DMS 273 treated with DMSO at 0.1 percent for 48 hours (cell line): ENCODE measurements at regions not wholly inside any gene's neighbourhood (a gene's known extent, or its start where the extent isn't known, plus 50 kb on each side); places are given as distances from the start of the nearest gene placed in this dataset.
"Not testable (repeated sequence)": the region's sequence is repeated elsewhere in the genome, so short reads cannot be mapped to it uniquely, and the experiment has no call there.

Experiments
- DNase-seq: peaks from one replicate; lab custom pipeline; 2025; lab: John Stamatoyannopoulos, UW

DNA sequence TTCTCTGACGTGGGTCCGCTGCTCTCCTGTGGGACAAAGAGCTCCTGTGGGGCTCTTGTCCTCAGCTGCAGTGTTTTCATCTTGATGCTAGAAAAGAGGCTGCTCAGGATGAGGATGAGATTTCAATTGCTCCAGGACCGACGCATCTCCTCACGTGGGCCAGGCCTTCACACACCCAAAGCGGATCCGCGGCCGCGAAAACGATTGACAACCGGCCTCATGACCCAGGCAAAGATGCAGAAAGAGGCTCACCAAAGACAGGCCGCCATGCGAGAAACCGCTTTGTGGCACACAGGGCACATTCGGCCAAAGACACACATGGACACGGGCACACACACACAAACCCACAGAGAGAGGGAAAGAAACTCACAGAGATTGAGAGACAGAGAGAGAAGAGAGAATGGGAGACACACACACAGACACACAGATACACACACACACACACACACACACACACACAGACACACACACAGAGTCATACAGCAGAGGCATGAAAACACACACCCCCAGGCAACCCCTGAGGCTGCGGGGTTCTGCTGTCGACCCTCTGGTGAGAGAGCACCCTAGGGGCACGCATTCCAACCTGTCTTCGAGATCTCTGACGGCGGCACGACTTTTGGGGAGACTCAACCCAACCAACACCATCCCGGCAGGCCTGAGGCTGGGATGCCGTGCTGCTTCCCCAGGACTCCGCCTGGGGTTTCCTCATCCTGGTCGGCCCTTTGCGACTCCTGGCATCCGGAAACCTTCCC is 168.5 kb upstream of the ZNF337 start:
- not testable (repeated sequence) for DNase-seq

DNA sequence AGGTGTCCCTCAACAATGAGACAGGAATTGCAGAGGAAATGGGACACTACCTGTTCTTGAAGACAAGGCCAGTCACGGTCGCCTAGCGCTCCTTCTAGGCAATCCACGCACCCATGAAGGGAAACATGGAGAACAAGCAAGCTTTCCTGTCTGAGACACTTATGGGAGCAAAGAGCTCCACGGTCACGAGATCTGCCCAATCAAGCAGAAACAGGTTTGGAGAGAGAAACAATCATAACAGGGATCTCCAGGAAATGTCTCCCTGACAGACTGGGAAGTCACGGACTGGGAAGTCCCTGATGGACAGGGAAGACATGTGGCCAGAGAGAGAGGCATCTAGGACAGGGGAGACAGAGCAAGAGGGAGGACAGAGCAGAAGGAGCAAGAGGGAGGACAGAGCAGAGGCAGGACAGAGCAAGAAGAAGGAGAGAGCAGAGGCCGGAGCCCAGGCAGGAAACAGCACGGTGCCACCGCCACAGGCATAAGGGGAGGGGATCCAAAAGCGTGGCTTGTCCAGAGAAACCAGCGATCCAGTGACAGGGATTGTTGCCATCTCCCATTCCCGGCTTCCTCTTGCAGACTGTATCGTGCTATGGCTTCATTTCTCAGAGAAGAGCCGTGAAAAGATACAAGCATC is 167.8 kb upstream of the ZNF337 start:
- DNase-seq, result no peak

DNA sequence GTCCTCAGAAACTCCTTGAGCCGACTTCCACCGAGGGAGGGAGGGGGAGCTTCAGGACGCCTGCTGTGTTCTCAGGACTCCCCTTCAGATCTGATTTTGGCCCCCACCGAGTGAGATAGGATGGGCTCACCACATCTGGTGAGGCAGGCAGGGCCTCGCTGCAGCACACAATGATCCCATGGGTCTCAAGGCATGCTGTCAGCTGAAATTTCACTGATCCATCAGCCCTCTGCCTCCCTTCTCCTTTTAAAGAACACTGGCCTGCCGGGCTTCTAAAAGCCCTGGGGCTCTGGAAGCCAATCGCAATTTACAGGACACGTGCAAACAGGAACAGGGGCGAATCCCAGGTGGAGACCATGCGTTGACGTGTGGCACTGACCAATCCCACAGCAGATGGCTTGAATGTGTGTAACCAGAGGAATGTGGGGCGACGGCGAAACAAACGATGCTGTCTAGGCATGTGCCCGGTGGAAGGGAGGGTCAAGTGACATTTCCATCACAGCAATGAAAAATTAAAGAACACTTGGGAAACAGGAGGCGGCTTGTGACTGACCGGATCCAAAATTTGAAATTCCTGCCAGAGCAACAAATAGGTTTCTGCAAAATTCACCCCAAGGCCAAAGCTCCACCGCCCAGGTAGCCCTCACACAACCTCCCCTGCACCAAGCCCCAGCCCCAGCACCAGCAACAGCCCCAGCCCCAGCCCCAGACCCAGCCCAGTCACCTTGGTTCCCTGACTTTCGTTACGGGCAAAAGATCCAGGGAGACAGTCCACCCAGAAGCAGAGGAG is 167.1 kb upstream of the ZNF337 start:
- no peak for DNase-seq

DNA sequence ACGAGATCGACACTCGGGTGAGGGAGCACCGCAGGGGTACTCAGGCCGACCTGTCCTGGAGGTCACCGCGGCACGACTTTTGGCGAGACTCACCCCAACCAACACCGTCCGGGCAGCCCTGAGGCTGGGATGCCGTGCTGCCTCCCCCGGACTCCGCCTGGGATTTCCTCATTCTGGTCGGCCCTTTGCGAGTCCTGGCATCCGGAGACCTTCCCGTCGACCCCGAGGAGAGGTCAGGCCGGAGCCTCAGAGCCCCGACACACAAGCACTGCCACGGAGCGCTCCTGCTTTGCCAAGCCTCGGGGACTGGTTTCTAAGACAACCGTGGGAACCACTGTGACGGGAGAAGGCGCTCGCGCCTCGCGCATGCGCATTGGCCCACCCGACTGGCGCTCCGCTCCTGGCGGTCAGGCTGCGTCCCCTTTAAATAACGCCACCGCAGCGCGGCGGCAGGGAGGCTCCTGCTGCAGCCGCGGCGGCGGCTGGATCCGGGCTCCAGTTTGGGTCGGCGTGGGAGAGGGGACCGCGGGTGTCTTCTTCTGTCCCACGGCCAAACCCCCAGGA is 166.4 kb upstream of the ZNF337 start:
- peak; percentile 60 for DNase-seq

DNA sequence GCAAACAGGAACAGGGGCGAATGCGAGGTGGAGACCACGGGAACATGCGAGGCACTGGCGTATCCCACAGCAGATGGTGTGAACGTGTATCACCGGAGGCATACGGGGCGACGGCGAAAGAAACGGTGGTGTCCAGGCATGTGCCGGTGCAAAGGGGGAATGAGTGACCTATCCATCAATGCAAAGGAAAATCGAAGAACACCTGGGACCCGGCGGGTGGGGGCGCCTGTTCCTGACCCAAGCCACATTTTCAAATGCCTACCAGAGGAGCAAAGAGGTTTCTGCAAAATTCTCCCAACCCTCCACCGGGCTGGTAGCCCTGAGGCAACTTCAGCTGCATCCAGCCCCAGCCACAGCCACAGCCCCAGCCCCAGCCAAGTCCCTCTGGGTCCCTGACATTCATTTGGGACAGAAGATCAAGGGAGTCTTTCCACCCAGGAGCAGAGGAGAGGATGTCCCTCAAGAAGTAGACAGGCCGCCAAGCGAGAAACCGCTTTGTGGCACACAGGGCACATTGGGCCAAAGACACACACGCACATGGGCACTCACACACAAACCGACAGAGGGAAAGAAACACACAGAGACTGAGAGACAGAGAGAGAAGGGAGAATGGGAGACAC is 164.0 kb upstream of the ZNF337 start:
- no peak for DNase-seq

DNA sequence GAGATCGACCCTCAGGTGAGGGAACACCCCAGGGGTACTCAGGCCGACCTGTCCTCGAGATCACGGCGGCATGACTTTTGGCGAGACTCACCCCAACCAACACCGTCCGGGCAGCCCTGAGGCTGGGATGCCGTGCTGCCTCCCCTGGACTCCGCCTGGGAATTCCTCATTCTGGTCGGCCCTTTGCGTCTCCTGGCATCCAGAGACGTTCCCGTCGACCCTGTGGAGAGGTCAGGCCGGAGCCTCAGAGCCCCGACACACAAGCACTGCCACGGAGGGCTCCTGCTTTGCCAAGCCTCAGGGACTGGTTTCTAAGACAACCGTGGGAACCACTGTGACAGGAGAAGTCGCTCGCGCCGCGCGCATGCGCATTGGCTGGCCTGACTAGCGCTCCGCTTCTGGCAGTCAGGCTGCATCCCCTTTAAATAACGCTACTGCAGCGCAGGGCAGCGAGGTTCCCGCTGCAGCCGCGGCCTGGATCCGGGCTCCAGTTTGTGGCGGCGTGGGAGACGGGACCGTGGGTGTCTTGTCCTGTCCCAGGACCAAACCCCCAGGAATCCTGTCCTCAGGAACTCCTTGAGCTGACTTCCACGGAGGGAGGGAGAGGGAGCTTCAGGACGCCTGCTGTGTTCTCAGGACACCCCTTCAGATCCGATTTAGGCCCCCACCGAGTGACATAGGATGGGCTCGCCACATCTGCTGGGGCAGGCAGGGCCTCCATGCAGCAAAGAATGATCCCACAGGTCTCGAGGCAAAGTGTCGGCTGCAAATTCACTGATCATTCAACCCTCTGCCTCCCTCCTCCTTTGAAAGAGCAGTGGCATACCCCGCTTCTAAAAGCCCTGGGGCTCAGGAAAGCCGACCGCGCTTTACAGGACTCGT is 163.2 kb upstream of the ZNF337 start:
- DNase-seq, result no peak

DNA sequence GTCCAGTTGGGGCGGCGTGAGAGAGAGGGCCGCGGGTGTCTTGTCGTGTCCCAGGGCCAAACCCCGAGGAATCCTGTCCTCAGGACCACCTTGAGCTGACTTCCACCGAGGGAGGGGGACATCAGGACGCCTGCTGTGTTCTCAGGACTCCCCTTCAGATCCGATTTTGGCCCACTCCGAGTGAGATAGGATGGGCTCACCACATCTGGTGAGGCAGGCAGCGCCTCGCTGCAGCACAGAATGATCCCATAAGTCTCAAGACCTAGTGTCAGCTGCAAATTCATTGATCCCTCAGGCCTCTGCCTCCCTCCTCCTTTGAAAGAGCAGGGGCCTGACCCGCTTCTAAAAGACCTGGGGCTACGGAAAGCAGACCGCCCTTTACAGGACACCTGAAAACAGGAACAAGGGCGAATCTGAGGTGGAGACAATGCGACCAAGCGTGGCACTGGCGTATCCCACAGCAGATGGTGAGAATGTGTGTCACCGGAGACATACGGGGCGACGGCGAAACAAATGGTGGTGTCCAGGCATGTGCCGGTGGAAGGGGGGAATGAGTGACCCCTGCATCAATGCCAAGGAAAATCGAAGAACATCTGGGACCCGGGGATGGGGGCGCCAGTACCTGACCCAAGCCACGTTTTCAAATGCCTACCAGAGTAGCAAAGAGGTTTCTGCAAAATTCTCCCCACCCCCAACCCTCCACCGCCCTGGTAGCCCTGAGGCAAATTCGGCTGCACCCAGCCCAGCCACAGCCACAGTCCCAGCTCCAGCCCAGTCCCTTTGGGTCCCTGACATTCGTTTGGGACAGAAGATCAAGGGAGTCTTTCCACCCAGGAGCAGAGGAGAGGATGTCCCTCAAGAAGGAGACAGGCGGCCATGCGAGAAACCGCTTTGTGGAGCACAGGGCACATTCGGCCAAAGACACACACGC is 162.1 kb upstream of the ZNF337 start:
- no peak for DNase-seq

DNA sequence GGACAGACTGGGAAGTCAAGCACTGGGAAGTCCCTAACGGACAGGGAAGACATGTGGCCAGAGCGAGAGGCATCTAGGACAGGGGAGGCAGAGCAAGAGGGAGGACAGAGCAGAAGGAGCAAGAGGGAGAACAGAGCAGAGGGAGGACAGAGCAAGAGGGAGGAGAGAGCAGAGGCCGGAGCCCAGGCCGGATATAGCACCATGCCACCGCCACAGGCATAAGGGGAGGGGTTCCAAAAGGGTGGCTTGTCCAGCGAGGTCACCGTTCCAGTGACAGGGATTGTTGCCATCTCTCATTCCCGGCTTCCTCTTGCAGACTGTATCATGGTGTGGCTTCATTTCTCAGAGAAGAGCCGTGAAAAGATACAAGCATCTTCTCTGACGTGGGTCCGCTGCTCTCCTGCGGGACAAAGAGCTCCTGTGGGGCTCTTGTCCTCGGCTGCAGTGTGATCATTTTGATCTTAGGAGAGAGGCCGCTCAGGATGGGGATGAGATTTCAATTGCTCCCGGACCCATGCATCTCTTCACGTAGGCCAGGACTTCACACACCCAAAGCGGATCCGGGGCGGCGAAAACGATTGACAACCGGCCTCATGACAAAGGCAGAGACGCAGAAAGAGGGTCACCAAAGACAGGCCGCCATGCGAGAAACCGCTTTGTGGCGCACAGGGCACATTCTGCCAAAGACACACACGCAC is 160.6 kb upstream of the ZNF337 start:
- DNase-seq, result not testable (repeated sequence)

DNA sequence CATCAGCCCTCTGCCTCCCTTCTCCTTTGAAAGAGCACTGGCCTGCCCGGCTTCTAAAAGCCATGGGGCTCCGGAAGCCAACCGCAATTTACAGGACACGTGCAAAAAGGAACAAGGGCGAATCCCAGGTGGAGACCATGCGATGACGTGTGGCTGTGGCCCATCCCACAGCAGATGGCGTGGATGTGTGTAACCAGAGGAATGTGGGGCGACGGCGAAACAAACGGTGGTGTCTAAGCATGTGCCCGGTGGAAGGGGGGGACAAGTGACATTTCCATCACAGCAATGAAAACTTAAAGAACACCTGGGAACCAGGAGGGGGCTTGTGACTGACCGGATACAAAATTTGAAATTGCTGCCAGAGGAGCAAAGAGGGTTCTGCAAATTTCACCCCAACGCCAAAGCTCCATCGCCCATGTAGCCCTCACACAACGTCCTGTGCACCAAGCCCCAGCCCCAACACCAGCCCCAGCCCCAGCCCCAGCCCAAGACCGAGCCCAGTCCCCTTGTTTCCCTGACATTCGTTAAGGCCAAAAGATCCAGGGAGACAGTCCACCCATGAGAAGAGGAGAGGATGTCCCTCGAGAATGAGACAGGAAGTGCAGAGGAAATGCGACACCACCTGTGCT is 159.7 kb upstream of the ZNF337 start:
- DNase-seq, result no peak

DNA sequence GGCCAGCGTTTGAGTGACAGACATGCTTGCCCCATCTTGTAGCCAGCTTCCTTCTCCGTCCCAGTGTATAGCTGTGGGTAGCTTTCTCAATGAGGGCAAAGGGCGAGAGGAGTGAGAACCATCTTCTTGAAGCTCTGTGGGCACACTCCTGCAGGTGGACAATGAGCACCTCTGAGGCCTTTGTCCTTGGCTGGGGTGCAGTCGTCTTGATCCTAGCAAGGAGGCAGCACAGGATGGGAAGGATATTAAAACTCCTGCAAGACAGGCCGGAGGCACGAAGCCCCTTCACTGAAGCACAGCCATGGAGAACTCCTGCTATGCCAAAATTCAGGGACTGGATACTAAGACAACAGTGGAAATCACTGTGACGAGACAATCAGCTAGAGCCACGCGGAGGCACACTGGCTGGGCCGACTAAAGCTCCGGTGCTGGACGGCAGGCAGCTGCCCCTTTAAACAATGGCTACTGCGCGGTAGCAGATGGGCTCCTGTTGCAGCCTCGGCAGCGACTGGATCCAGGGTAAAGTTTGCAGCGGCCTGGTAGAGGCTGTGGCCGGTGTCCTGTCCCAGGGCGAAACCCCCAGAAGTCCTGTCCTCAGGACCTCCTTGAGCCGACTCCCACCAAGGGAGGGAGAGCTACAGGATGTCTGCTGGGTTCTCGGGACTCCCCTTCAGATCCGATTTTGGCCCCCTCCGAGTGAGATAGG is 159.0 kb upstream of the ZNF337 start:
- DNase-seq, result not testable (repeated sequence)

DNA sequence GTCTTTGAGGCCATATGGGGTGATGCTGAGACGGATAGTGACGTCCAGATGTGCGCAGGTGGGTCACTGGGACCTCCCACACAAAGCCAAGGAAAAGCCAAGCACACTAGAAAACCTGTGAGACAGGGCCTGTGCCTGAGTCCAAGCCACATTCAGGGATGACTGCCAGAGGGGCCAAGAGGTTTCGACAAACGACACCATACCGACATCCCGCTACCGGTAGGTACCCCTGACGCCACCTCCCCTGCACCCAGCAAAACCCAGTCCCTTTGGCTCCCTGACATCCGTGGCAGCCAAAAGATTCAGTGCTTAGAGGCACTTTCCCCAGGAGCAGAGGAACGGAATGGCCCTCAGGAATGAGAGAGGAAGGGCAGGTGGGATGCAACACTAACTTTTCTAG is 158.0 kb upstream of the ZNF337 start:
- DNase-seq, result not testable (repeated sequence)

DNA sequence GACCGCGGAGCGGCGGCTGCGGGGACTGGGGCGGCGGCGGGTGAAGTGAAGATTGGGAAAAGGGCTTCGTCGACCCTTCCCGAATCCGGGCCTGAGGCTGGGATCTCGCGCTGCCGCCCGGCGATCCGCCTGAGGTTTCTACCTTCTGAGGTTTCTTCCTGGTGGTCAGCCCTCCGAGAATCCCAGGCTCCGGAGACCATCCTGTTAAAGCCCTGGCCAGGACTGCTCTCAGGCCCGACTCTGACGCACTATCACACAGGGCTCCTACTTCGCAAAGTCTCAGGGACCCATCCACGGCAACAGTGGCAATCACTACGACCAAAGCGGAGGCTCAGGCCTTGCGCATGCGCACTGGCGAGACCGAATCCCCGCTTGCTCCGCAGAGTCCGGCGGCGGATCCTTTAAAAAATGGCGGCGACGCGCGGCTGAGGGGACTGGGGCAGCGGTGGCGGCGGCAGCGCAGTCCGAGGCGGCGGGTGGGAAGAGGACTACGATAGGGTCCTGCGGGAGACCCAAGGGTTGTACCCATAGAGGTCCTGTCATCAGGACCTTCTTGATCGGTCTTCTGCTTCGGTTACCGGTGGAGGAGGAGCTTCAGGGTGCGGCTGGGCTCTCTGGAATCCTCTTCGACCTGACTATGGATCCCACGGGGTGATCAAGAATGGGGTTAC is 157.2 kb upstream of the ZNF337 start:
- DNase-seq, result not testable (repeated sequence)

DNA sequence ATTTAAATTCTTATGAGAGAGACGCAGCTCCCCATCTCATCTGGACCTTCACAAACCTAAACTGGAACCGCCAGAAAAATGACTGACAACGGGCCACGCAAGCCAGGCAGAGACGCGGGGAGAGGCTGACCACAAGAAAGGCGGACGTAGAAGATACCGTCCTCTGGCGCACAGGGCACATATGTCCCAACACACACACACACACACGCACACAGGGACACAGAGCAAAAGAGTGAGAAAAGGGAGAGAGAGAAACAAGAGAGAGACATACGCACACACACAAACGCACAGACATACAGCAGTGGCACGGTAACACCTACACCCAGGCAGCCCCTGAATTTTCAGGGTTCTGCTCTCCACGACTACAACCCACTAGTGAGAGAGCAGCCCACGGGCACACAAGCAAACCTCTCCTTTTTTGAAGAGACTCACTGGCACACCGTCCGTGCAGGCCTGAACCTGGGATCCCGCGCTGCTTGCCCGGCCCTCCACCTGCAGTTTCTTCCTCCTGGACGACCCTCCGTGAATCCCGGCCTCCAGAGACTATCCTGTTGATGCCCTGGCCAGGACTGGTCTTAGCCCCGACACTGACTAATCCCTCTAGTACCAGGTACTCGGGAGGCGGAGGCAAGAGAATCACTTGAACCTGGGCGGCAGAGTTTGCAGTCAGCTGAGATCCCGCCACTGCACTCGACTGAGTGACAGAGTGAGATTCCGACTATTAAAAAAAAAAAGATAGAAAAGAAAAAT is 156.5 kb upstream of the ZNF337 start:
- DNase-seq, result not testable (repeated sequence)

DNA sequence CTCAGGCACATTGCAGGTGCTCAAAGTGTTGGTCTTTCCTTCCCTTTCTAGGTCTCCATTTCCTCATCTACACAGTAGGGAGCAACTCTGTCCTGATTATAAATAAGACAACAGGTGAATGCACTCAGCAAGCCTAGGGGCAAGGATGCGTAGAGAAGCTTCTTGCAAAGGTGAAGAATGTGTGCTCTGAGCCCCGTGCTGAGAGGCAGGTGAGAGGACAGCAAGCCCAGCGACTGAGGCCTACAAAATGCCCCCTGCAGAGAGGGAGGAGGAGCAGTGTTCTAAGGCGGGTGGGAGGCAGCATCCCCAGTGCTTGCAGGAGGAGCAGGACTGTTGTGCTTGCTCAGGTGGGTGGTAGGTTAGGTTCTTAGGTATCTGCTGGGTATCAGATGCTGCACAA is 153.5 kb upstream of the ZNF337 start:
- not testable (repeated sequence) for DNase-seq

DNA sequence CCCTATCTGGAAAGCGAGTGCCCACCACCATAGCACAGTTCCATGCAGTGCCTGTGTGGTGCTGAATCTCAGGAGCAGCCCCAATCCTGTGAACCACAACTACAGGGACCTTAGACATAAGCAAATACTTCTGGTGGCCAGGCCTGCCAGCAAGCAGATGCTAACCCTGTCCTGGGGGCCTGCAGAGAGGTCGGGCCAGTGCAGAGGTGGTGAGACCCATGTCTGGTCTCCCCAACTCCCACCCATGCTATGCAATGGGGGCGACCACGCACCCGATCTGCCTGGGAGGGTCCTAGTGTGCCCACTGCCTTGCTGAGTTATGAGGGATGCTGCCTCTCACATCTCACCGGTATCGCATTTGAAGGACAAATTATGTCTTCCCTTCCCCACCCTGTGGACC is 151.6 kb upstream of the ZNF337 start:
- DNase-seq, result no peak

DNA sequence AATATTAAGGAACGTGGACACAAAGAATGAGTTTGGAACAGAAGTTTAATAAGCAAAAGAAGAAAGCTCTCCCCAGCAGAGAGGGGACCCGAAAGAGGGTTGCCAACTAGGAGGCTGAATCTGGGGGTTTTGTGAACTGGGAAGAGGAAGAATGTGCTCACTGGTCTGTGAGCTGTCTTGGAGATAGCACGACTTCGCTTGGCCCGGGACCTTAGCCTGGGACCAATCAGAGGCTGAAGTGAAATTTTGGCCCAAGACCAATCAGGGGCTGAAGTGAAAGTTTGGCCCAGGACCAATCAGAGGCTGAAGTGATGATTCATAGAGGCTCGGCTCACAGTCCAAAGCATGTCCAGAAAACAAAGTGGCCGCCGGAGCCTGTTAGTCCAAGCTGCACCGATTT is 148.0 kb upstream of the ZNF337 start:
- not testable (repeated sequence) for DNase-seq

DNA sequence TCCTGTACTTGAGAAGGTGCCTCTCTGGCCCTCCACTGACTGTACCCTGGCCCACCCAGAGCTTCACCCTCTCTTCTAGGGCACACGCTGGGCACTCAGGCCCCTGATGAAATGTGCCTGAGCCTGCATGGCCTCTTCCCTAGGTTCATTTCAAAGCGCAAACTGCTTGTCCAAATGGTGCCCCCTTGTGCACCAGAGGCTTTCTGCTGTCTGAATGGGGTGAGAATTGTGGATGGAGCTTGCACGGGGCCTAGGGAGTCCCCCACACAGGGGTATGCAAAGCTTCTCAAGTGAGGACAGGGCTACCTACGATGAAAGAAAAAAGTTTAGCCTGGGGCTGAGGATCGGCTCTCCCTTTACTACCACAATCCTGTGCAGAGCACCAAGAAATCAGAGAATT is 116.9 kb upstream of the ZNF337 start:
- DNase-seq, result not testable (repeated sequence)
